ENCODE measurements at regions not wholly inside any gene's neighbourhood (a gene's known extent, or its start where the extent isn't known, plus 50 kb on each side); places are given as distances from the start of the nearest gene placed in this dataset.

DNA sequence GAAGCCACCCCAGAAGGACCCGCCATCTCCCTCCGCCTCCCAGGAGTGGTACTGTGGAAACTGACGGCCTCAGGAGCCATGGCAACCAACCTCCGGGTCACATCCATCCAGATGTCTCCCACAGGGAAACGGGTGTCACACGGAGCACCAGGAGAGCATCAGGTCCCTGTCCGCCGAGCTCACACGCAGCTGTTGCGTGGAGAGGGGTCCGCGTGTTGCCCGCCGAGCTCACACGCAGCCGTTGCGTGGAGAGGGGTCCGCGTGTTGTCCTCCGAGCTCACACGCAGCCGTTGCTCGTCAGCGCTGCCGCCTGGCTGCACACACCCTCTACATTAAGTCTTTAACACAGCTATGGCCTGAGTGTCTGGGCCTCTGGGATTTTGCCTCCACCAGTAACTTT lies 311.1 kb upstream of the SHH start:
- Histone ChIP-seq H3K4me1 (no peaks in the 10 kb centered on the region), H3K9me3 (no peaks in the 10 kb centered on the region), H3K27me3 (peaks cover 17% of the 10 kb centered on the region), H3K36me3 (no peaks in the 10 kb centered on the region), H3K4me3 (no peak overlapping the region), H3K27ac (no peak overlapping the region)
- WGBS, 2 donors (ENCODE audit: low coverage in 1 of 2): 92 to 98% methylated on average over 5 to 8 of the region's 25 CpGs
- no peak for ATAC-seq
- no peak for TF ChIP-seq EP300 (IDR thresholded peaks at IDR 0.05)
- TF ChIP-seq, protein P1, sequence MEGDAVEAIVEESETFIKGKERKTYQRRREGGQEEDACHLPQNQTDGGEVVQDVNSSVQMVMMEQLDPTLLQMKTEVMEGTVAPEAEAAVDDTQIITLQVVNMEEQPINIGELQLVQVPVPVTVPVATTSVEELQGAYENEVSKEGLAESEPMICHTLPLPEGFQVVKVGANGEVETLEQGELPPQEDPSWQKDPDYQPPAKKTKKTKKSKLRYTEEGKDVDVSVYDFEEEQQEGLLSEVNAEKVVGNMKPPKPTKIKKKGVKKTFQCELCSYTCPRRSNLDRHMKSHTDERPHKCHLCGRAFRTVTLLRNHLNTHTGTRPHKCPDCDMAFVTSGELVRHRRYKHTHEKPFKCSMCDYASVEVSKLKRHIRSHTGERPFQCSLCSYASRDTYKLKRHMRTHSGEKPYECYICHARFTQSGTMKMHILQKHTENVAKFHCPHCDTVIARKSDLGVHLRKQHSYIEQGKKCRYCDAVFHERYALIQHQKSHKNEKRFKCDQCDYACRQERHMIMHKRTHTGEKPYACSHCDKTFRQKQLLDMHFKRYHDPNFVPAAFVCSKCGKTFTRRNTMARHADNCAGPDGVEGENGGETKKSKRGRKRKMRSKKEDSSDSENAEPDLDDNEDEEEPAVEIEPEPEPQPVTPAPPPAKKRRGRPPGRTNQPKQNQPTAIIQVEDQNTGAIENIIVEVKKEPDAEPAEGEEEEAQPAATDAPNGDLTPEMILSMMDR (IDR thresholded peaks at IDR 0.05): no peak
- no peak for TF ChIP-seq POLR2AphosphoS5 (IDR thresholded peaks at IDR 0.05)
- TF ChIP-seq POLR2A (IDR thresholded peaks at IDR 0.05): no peak

DNA sequence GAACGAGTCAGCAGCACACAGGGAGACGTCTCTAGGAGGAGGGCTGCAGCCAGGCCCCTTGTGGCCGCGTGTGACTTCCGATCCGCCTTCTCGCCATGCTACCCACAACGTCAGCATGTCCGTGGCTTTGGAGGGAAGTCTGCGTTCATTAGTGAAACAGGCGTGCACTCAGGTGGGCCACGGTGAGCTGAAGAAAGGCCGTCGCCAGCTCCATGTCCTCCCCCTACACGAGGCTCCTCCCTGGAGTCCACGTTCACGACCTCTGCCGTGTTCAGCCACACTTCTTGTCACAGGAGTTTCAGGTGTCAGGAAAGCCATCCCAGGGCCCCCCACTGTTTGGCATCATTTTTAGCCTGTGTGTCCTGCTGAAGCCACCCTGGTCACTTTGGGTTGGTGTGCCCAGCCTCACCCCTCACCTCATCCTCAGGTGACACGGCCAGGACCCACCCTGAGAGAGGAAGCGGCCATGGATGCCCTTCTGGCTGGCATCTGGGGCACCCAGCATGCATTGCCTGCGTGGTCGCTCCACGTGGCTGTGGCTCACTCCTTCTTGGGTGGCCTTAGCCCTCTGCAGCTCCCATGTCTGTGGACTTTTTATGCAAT lies 310.6 kb upstream of the SHH start:
- H3K9me3 ChIP-seq: no peaks in the 10 kb centered on the region
- H3K36me3 ChIP-seq: no peaks in the 10 kb centered on the region
- no peak for TF ChIP-seq EP300 (IDR thresholded peaks at IDR 0.05)
- TF ChIP-seq, protein P1 (IDR thresholded peaks at IDR 0.05): no peak
- TF ChIP-seq POLR2A (IDR thresholded peaks at IDR 0.05): no peak
- TF ChIP-seq POLR2AphosphoS5 (IDR thresholded peaks at IDR 0.05): no peak
- ATAC-seq: no peak
- WGBS, 2 donors (ENCODE audit: low coverage in 1 of 2): 79% methylated on average over 5 of the region's 23 CpGs; no CpG with 5 or more reads in 1 of the 2 donors
- H3K27me3 ChIP-seq: peaks cover 17% of the 10 kb centered on the region
- no peak overlapping the region for H3K27ac ChIP-seq
- H3K4me1 ChIP-seq: no peaks in the 10 kb centered on the region
- H3K4me3 ChIP-seq: no peak overlapping the region

DNA sequence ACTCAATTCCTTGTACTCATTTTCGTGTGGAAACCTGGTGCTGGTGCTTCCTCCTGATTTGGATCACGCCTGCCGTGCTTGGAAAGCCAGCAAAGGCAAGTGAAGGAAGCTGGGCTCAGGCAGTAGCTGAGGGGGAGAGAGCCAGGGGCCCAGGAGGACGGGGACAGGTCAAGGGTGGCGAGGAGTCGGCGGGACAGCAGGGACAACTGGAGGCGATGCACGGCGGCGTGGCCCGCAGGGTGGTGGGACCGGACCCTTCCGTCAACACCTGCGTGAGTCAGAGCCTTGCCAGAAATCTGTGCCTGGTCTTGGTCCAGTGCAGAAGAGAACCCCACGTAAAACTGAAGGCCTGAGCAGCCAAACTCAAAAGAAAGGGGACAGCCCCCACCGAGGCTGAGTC lies 309.7 kb upstream of the SHH start:
- TF ChIP-seq POLR2AphosphoS5 (IDR thresholded peaks at IDR 0.05): no peak
- TF ChIP-seq, protein P1 (IDR thresholded peaks at IDR 0.05): no peak
- no peak for TF ChIP-seq EP300 (IDR thresholded peaks at IDR 0.05)
- TF ChIP-seq POLR2A (IDR thresholded peaks at IDR 0.05): no peak
- Histone ChIP-seq H3K4me3 (no peak overlapping the region), H3K4me1 (no peaks in the 10 kb centered on the region), H3K27ac (no peak overlapping the region), H3K9me3 (no peaks in the 10 kb centered on the region), H3K27me3 (peaks cover 17% of the 10 kb centered on the region), H3K36me3 (no peaks in the 10 kb centered on the region)
- ATAC-seq: no peak
- WGBS, 2 donors (ENCODE audit: low coverage in 1 of 2): 90% methylated on average over 8 of the region's 17 CpGs; no CpG with 5 or more reads in 1 of the 2 donors

DNA sequence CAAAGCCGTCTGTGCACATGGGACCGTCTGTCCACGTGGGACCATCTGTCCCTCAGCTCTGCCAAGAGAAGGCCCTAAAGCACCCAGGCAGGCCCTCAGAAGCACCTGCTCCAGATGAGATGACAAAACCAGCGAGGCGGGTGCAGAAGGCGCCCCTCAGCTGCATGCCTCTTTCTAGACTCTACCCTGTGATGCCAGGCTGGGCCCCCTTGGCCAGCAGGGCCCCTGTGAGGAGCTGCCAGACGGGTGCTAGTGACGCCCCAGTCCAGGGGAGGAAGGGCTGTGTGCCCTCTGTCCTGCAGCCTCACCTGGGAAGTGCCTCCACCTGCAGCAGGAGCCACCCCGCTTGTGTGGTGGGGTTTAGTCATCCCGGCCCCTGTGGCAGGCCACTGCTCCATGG lies 309.2 kb upstream of the SHH start:
- 97 to 100% methylated on average over 2 to 5 of the region's 10 CpGs for WGBS, 2 donors (ENCODE audit: low coverage in 1 of 2)
- TF ChIP-seq, protein P1 (IDR thresholded peaks at IDR 0.05): no peak
- TF ChIP-seq EP300 (IDR thresholded peaks at IDR 0.05) (no peak), POLR2A (IDR thresholded peaks at IDR 0.05) (no peak), POLR2AphosphoS5 (IDR thresholded peaks at IDR 0.05) (no peak)
- H3K4me3 ChIP-seq: no peak overlapping the region

DNA sequence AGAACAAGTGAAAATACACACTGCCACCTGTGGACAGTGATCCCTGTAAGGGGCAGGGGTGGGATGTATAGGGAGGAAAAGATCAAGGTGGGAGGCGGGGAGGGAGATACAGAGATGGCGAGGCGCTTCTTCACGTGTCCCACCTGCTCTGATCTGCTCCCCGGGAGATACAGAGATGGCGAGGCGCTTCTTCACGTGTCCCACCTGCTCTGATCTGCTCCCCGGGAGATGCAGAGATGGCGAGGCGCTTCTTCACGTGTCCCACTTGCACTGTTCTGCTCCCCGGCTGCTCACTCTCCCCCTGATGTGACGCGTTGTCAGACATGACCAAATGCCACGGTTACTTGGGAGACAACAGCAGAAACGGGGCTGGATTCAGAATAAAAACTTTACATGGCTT lies 308.3 kb upstream of the SHH start:
- TF ChIP-seq, protein P1 (IDR thresholded peaks at IDR 0.05): no peak
- no peak for TF ChIP-seq EP300 (IDR thresholded peaks at IDR 0.05)
- no peak for TF ChIP-seq POLR2A (IDR thresholded peaks at IDR 0.05)
- no peak for TF ChIP-seq POLR2AphosphoS5 (IDR thresholded peaks at IDR 0.05)
- Histone ChIP-seq H3K4me1 (no peaks in the 10 kb centered on the region), H3K27ac (no peak overlapping the region), H3K9me3 (no peaks in the 10 kb centered on the region), H3K27me3 (peaks cover 17% of the 10 kb centered on the region), H3K36me3 (no peaks in the 10 kb centered on the region), H3K4me3 (no peak overlapping the region)
- WGBS, 2 donors (ENCODE audit: low coverage in 1 of 2): 69% methylated on average over 3 of the region's 17 CpGs; no CpG with 5 or more reads in 1 of the 2 donors
- no peak for ATAC-seq

More for the DNA sequence above, 309.2 kb upstream of the SHH start:
- no peaks in the 10 kb centered on the region for H3K4me1 ChIP-seq
- no peaks in the 10 kb centered on the region for H3K9me3 ChIP-seq
- no peak overlapping the region for H3K27ac ChIP-seq
- no peaks in the 10 kb centered on the region for H3K36me3 ChIP-seq
- no peak for ATAC-seq
- H3K27me3 ChIP-seq: peaks cover 17% of the 10 kb centered on the region
